ENCODE measurements at regions not wholly inside any gene's neighbourhood (a gene's known extent, or its start where the extent isn't known, plus 50 kb on each side); places are given as distances from the start of the nearest gene placed in this dataset.

DNA sequence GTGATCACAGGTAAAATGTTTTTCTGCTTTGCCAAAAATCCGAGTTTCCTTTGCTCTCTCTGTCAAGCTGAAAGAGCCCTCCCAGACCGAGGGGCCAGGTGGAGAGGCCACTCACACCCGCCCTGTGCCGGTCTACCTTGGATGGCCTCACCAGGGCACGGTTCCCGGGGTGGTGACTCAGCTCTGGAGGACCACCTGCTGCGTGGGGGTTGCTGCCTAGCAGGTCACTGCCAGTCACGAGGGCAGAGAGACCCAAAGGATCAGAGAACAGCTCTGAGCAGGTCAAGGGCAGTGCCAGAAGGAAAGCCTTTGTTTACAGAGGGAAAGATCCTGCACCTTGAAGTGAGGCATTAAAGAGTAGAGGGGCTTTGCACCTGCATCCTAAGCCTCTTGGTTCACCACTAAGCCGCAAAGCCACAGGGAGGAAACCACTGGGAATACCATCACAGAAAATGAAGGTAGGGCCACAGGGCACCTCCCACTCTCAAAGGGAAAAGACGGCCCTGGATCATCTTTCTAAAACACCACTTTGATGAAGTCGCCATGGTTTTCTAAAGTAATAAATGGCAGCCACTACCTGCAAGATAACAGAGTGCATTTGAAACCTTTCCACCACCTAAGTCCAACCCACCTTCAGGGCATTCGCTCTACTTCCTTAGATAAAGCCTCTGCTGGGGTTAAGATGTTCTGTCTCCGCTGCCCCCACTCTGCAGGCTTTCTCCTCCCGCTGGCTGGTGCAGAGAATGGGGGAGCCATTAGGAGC lies 160.3 kb upstream of the KLF14 start:
- Histone ChIP-seq H3K9me3 (no peaks in the 10 kb centered on the region), H3K4me3 (ENCODE audit: control insufficient read depth in 1 of 2, extremely low read depth in 1 of 2, low read length in 1 of 2) (no peak overlapping the region), H3K36me3 (ENCODE audit: control insufficient read depth in 2 of 2, extremely low read depth in 1 of 2, insufficient read depth in 1 of 2, low read length in 1 of 2) (peaks cover 0 to 42% of the 10 kb centered on the region in 2 donors), H3K27me3 (replicated peaks in 1 of 2; ENCODE audit: control insufficient read depth in 2 of 2, extremely low read depth in 1 of 2, insufficient read depth in 2 of 2, low read length in 1 of 2) (no peaks in the 10 kb centered on the region), H3K27ac (ENCODE audit: low read length) (peak overlapping the region; percentile 7), H3K4me1 (ENCODE audit: control insufficient read depth in 1 of 2, extremely low read depth in 1 of 2, insufficient read depth in 2 of 2, low read length in 2 of 2) (peaks cover 3 to 40% of the 10 kb centered on the region in 2 experiments)
- Mint-ChIP-seq H3K36me3 (peaks cover 56% of the 10 kb centered on the region), H3K27ac (peak overlapping the region; percentile 76 to 87), H3K9me3 (no peaks in the 10 kb centered on the region), H3K27me3 (no peaks in the 10 kb centered on the region), H3K4me1 (peaks cover 47 to 75% (median 66%) of the 10 kb centered on the region in 3 donors), H3K4me3 (peak overlapping the region in 2 of 3 donors; percentile 21 to 71)
- CTCF ChIA-PET, result interaction anchor here (0.6 to 6.1 kb wide), 10 partner anchors 10 to 1794 kb away, joined by 3 to 78 read pairs (median 4); no protein-coding TSS in a partner anchor
- POLR2A ChIA-PET, result interaction anchor here (0.5 to 1.1 kb wide), 4 partner anchors 18 to 212 kb away, joined by 3 to 7 read pairs (median 4); no protein-coding TSS in a partner anchor
- 44% methylated on average over 7 of the region's 14 CpGs for WGBS (ENCODE audit: insufficient coverage)
- ATAC-seq (replicated peaks in 1 of 4), result peak in 3 of 4 experiments; percentile 4 to 25 (median 24)
- no peak for DNase-seq

DNA sequence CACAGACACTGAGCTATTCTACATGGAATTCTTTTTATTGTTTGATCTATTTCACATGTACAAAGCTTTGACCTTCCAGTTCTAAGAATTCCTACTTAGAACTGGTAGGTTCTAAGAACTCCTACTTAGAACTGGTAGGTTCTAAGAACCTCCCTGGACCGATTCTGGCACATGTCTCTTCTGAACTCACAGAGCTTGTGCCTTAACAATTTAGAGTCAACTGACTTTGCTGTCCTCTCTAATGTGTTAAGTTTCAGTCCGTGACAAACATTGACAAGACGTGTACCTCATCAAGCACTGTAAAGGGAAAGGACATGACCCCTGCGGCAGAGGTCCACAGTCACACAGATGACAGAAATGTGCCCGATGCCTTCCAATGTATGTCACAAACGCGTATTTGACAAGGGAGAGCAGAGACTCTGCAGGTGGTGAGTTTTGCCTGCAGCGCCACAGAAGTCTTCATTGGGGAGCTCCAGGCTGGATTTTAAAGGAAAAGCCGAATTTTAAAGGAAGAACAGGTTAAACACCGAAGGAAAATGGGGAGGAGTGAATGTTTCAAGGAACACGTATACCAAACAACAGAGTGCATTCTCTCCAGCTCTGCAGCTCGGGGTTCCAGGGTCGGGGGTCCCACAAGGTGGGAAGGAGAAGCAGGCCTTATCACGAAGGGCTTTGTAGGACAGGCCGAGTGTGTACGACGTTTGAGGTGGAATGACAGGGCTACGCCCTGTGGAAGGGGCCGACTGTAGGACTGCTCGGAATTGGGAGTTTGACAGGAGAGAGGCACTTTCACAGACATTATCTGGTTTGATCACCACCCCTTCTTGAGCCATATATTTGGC lies 161.1 kb upstream of the KLF14 start:
- Histone ChIP-seq H3K9me3 (no peaks in the 10 kb centered on the region), H3K4me1 (ENCODE audit: control insufficient read depth in 1 of 2, extremely low read depth in 1 of 2, insufficient read depth in 2 of 2, low read length in 2 of 2) (peaks cover 3 to 45% of the 10 kb centered on the region in 2 experiments), H3K27me3 (replicated peaks in 1 of 2; ENCODE audit: control insufficient read depth in 2 of 2, extremely low read depth in 1 of 2, insufficient read depth in 2 of 2, low read length in 1 of 2) (no peaks in the 10 kb centered on the region), H3K36me3 (ENCODE audit: control insufficient read depth in 2 of 2, extremely low read depth in 1 of 2, insufficient read depth in 1 of 2, low read length in 1 of 2) (peaks cover 0 to 45% of the 10 kb centered on the region in 2 donors), H3K27ac (ENCODE audit: low read length) (peak overlapping the region; percentile 7), H3K4me3 (ENCODE audit: control insufficient read depth in 1 of 2, extremely low read depth in 1 of 2, low read length in 1 of 2) (no peak overlapping the region)
- peak overlapping the region; percentile 9 to 71 (median 53) for H3K4me3 Mint-ChIP-seq
- DNase-seq, result no peak
- 78% methylated on average over 17 of the region's 20 CpGs for WGBS (ENCODE audit: insufficient coverage)
- ChIA-PET CTCF (interaction anchor here (0.6 to 6.1 kb wide), 9 partner anchors 9 to 144 kb away, joined by 3 to 78 read pairs (median 4); no protein-coding TSS in a partner anchor), POLR2A (interaction anchor here (0.5 to 1.1 kb wide), 3 partner anchors 20 to 108 kb away, joined by 3 to 7 read pairs (median 4); no protein-coding TSS in a partner anchor)
- H3K9me3 Mint-ChIP-seq, result no peaks in the 10 kb centered on the region
- H3K27ac Mint-ChIP-seq, result peak overlapping the region; percentile 76 to 87
- no peaks in the 10 kb centered on the region for H3K27me3 Mint-ChIP-seq
- ATAC-seq (replicated peaks in 1 of 4), result peak in 3 of 4 experiments; percentile 5 to 31 (median 15)
- H3K36me3 Mint-ChIP-seq, result peaks cover 62% of the 10 kb centered on the region
- peaks cover 54 to 82% (median 73%) of the 10 kb centered on the region in 3 donors for H3K4me1 Mint-ChIP-seq

DNA sequence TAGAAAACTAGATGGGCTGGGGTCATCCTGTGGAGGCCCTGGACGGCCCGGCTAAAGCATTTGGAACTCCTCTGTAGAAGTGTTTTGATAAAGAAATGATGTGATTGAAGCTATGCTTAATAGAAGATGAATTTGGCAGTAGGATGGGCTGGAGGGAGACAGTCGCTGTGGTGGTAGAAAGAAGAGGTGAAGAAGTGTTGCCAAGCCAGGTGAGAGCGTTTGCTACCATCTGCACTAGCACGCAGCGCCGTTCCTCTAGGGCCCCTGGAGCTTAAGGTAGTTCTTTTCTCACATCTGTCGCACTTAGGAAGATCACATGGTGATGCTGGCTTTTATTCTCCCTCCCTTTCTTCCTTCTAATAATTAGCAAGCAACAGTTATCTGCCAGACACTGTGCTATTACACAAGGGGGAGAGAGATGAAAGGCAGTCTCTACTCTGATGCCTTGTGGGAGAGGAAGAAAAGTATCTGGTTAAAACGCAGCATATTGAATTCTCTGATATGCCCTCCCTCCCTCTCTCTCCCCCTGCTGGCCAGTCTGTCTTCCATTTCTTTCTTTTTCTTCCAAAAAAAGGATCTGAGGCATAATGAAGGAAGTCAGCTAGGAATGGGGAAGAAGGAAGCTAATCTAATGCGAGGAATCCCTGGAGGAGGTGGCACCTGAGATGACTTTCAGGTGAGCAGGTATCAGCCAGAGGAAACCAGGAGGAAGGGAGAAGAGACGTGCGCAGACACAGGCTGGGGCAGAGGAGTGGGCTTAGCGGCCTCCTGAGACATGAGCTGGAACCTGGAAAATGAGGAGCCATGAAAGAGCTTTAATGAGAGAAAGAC lies 162.3 kb upstream of the KLF14 start:
- Mint-ChIP-seq H3K9me3 (no peaks in the 10 kb centered on the region), H3K27ac (peak overlapping the region; percentile 78 to 89), H3K4me1 (peaks cover 64 to 85% (median 80%) of the 10 kb centered on the region in 3 donors), H3K36me3 (peaks cover 60% of the 10 kb centered on the region), H3K4me3 (peak overlapping the region in 1 of 3 donors; percentile 71), H3K27me3 (no peaks in the 10 kb centered on the region)
- 92% methylated on average over 7 of the region's 13 CpGs for WGBS (ENCODE audit: insufficient coverage)
- Histone ChIP-seq H3K36me3 (ENCODE audit: control insufficient read depth in 2 of 2, extremely low read depth in 1 of 2, insufficient read depth in 1 of 2, low read length in 1 of 2) (peaks cover 0 to 43% of the 10 kb centered on the region in 2 donors), H3K27me3 (replicated peaks in 1 of 2; ENCODE audit: control insufficient read depth in 2 of 2, extremely low read depth in 1 of 2, insufficient read depth in 2 of 2, low read length in 1 of 2) (no peaks in the 10 kb centered on the region), H3K27ac (ENCODE audit: low read length) (no peak overlapping the region), H3K4me1 (ENCODE audit: control insufficient read depth in 1 of 2, extremely low read depth in 1 of 2, insufficient read depth in 2 of 2, low read length in 2 of 2) (peaks cover 3 to 55% of the 10 kb centered on the region in 2 experiments), H3K9me3 (no peaks in the 10 kb centered on the region), H3K4me3 (ENCODE audit: control insufficient read depth in 1 of 2, extremely low read depth in 1 of 2, low read length in 1 of 2) (no peak overlapping the region)
- no peak for DNase-seq
- ChIA-PET POLR2A (interaction anchor here (0.6 to 1.6 kb wide), 4 partner anchors 15 to 56 kb away, joined by 3 to 4 read pairs (median 3); no protein-coding TSS in a partner anchor), CTCF (interaction anchor here (0.6 to 6.1 kb wide), 53 partner anchors 10 to 526 kb away, joined by 3 to 78 read pairs (median 6); no protein-coding TSS in a partner anchor)
- no peak for ATAC-seq (replicated peaks in 1 of 4)

DNA sequence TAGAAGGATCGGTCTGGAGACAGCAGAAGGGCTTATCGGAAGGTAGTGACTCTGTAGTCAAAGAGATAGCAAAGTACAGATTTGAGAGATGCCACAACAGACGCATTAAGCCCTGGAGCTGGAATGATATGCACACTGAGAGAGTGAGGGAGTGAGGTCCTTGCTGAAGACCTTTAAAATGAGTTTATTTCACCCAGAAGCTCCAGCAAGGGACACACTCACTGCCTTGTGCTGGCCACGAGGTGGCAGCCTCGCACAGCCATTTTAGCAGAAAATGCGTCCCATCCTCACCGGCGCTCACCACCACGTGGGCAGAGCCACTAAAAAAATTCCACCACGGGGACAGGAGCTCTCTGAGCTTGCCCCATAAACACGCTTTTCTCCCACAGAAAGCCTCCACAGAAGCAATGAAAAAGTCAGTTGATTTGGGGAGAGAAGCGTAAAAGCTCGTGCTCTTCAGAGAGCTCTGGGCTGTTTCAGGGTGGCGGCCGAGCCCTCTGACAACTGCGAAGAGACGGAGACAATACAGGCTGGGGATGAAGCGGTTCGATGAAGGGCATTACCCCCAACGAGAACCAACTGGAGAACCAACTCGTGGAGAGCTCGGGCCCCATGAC lies 163.0 kb upstream of the KLF14 start:
- whole genome bisulfite sequencing (ENCODE audit: insufficient coverage), result 73% methylated on average over 4 of the region's 22 CpGs
- H3K27ac Mint-ChIP-seq, result peak overlapping the region; percentile 78 to 89
- peak overlapping the region in 1 of 3 donors; percentile 48 for H3K4me3 Mint-ChIP-seq
- no peaks in the 10 kb centered on the region for H3K9me3 ChIP-seq
- H3K36me3 Mint-ChIP-seq, result peaks cover 67% of the 10 kb centered on the region
- POLR2A ChIA-PET, result interaction anchor here (0.6 to 1.6 kb wide), 8 partner anchors 14 to 209 kb away, joined by 3 to 4 read pairs (median 3); no protein-coding TSS in a partner anchor
- peaks cover 3 to 61% of the 10 kb centered on the region in 2 experiments for H3K4me1 ChIP-seq (ENCODE audit: control insufficient read depth in 1 of 2, extremely low read depth in 1 of 2, insufficient read depth in 2 of 2, low read length in 2 of 2)
- H3K27me3 ChIP-seq (replicated peaks in 1 of 2; ENCODE audit: control insufficient read depth in 2 of 2, extremely low read depth in 1 of 2, insufficient read depth in 2 of 2, low read length in 1 of 2), result no peaks in the 10 kb centered on the region
- peaks cover 0 to 42% of the 10 kb centered on the region in 2 donors for H3K36me3 ChIP-seq (ENCODE audit: control insufficient read depth in 2 of 2, extremely low read depth in 1 of 2, insufficient read depth in 1 of 2, low read length in 1 of 2)
- peak; percentile 30 to 89 (median 70) for DNase-seq
- no peaks in the 10 kb centered on the region for H3K27me3 Mint-ChIP-seq
- CTCF ChIA-PET, result interaction anchor here (0.6 to 6.1 kb wide), 66 partner anchors 11 to 631 kb away, joined by 3 to 78 read pairs (median 5); no protein-coding TSS in a partner anchor
- peaks cover 70 to 92% (median 85%) of the 10 kb centered on the region in 3 donors for H3K4me1 Mint-ChIP-seq
- no peaks in the 10 kb centered on the region for H3K9me3 Mint-ChIP-seq
- peak overlapping the region; percentile 19 for H3K27ac ChIP-seq (ENCODE audit: low read length)
- ATAC-seq (replicated peaks in 1 of 4), result peak; percentile 68 to 79 (median 76)
- no peak overlapping the region for H3K4me3 ChIP-seq (ENCODE audit: control insufficient read depth in 1 of 2, extremely low read depth in 1 of 2, low read length in 1 of 2)

DNA sequence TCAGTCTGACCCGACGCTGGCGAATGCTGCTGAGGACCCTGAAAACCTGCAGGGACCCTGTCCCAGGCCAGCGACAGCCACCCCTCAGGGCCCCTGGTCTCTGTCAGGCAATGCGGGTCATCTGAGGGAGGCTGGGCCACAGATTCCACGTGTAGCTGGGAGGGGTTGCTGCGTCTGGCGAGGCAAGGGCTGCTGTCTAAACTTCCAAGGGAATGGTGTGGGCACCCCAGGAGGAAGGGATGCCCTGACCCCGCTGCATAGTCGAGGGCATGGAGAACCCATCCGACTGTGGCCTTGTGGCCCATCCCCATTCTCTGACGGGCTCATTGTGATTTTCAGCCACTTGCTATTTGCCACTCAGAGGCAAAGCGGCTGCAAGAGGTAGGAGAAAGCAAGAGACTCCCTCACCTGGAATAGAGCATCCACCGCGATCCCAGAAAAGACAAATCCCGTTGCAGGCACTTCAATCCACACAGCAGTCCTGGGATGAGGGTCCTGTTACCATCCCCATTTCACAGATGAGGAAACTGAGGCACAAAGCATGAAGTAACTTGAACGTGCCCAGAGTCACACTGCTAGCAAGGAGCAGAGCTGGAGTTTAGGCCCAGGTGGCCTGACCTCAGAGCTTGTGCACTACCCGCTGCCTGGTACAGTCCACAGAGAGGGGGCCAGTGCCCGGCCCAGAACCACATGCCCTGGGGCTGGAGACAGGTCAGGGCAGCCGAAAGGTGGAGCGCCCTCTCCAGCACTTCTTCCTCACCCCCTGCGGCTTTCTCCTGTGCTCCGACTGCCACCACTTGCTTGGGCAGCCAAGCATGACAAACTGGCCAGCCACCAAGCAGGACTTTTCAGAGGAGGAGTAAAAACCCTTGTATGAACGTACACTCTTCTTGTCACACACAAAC lies 163.8 kb upstream of the KLF14 start:
- H3K4me3 ChIP-seq (ENCODE audit: control insufficient read depth in 1 of 2, extremely low read depth in 1 of 2, low read length in 1 of 2), result no peak overlapping the region
- H3K27me3 Mint-ChIP-seq, result no peaks in the 10 kb centered on the region
- WGBS (ENCODE audit: insufficient coverage), result 89% methylated on average over 18 of the region's 24 CpGs
- peak overlapping the region; percentile 19 for H3K27ac ChIP-seq (ENCODE audit: low read length)
- no peaks in the 10 kb centered on the region for H3K9me3 Mint-ChIP-seq
- peaks cover 72 to 95% (median 89%) of the 10 kb centered on the region in 3 donors for H3K4me1 Mint-ChIP-seq
- peaks cover 69% of the 10 kb centered on the region for H3K36me3 Mint-ChIP-seq
- DNase-seq (no peak), ATAC-seq (replicated peaks in 1 of 4) (peak in 3 of 4 experiments; percentile 6 to 18 (median 7))
- peak overlapping the region; percentile 68 to 89 for H3K27ac Mint-ChIP-seq
- peaks cover 3 to 68% of the 10 kb centered on the region in 2 experiments for H3K4me1 ChIP-seq (ENCODE audit: control insufficient read depth in 1 of 2, extremely low read depth in 1 of 2, insufficient read depth in 2 of 2, low read length in 2 of 2)
- no peaks in the 10 kb centered on the region for H3K9me3 ChIP-seq
- ChIA-PET POLR2A (interaction anchor here (0.5 to 1.6 kb wide), 9 partner anchors 14 to 208 kb away, joined by 3 to 5 read pairs (median 3); no protein-coding TSS in a partner anchor), CTCF (interaction anchor here (0.5 to 6.1 kb wide), 63 partner anchors 10 to 630 kb away, joined by 3 to 78 read pairs (median 5); no protein-coding TSS in a partner anchor)
- no peak overlapping the region for H3K4me3 Mint-ChIP-seq
- peaks cover 0 to 43% of the 10 kb centered on the region in 2 donors for H3K36me3 ChIP-seq (ENCODE audit: control insufficient read depth in 2 of 2, extremely low read depth in 1 of 2, insufficient read depth in 1 of 2, low read length in 1 of 2)
- H3K27me3 ChIP-seq (replicated peaks in 1 of 2; ENCODE audit: control insufficient read depth in 2 of 2, extremely low read depth in 1 of 2, insufficient read depth in 2 of 2, low read length in 1 of 2), result no peaks in the 10 kb centered on the region

Data from T-cell (primary cell).